ENCODE measurements at regions not wholly inside any gene's neighbourhood (a gene's known extent, or its start where the extent isn't known, plus 50 kb on each side); places are given as distances from the start of the nearest gene placed in this dataset.

DNA sequence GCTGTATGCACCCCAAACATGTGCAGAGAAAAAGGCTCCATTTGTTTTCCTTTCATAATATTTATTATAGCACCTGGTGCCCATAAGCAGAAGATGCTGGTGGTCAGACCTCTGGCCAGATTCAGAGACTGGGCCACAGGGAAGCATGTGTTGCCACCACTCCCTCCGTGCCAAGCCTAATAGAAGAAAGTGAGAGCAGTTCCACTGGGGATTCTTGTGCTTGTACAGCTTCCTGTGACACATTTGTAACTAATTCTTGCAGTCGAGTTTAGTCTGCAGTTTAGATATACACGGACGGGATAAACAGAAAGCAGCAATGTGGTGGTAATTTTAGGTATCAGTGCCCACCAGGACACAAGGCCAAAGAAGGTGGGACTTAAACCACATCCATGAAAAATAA lies 135.4 kb upstream of the PIEZO2 start:
- TF ChIP-seq POLR2A (IDR thresholded peaks at IDR 0.05; ENCODE audit: low read depth, low read length) (no peak), TAF1 (IDR thresholded peaks at IDR 0.05; ENCODE audit: low read depth, low read length) (no peak), PAX5 (IDR thresholded peaks at IDR 0.05; ENCODE audit: insufficient read depth, low read length, severe bottlenecking) (no peak), POU2F2 (IDR thresholded peaks at IDR 0.05; ENCODE audit: low read depth, low read length) (no peak), POLR2AphosphoS5 (IDR thresholded peaks at IDR 0.05; ENCODE audit: low read depth, low read length) (no peak)

All from GM12891 (cell line).